Osteocyte (in vitro differentiated cells): ENCODE measurements at regions not wholly inside any gene's neighbourhood (a gene's known extent, or its start where the extent isn't known, plus 50 kb on each side); places are given as distances from the start of the nearest gene placed in this dataset.
"Not testable (repeated sequence)": the region's sequence is repeated elsewhere in the genome, so short reads cannot be mapped to it uniquely, and the experiment has no call there.

Experiments
- DNase-seq: peaks from one replicate; pipeline ENCODE4 v3.0.0; 2021; ENCODE audit warnings: mixed read lengths; ENCODE audit not compliant: unreplicated experiment; ENCODE audit errors: extremely low spot score
- H3K27ac Mint-ChIP-seq: one replicate; pipeline ENCODE4 v1.8.0; 2021; ENCODE audit warnings: mild to moderate bottlenecking, mixed read lengths; ENCODE audit not compliant: unreplicated experiment
- H3K27me3 Mint-ChIP-seq: one replicate; pipeline ENCODE4 v1.8.0; 2021; ENCODE audit warnings: mixed read lengths; ENCODE audit not compliant: unreplicated experiment
- H3K36me3 Mint-ChIP-seq: one replicate; pipeline ENCODE4 v1.8.0; 2021; ENCODE audit warnings: mixed read lengths; ENCODE audit not compliant: unreplicated experiment
- H3K4me1 Mint-ChIP-seq: one replicate; pipeline ENCODE4 v1.8.0; 2021; ENCODE audit warnings: mixed read lengths; ENCODE audit not compliant: unreplicated experiment
- H3K4me3 Mint-ChIP-seq: one replicate; pipeline ENCODE4 v1.8.0; 2021; ENCODE audit warnings: mild to moderate bottlenecking, moderate library complexity, mixed read lengths; ENCODE audit not compliant: unreplicated experiment
- H3K9me3 Mint-ChIP-seq: one replicate; pipeline ENCODE4 v1.8.0; 2021; ENCODE audit warnings: mixed read lengths; ENCODE audit not compliant: unreplicated experiment
- TF ChIP-seq, protein P1 (sequence below): fragments of 200-600 bp; sonication (generic); IDR thresholded peaks from 2 replicates; pipeline ENCODE4 v1.5.0; 2021; ENCODE audit warnings: antibody characterized with exemption, mild to moderate bottlenecking, moderate library complexity

DNA sequence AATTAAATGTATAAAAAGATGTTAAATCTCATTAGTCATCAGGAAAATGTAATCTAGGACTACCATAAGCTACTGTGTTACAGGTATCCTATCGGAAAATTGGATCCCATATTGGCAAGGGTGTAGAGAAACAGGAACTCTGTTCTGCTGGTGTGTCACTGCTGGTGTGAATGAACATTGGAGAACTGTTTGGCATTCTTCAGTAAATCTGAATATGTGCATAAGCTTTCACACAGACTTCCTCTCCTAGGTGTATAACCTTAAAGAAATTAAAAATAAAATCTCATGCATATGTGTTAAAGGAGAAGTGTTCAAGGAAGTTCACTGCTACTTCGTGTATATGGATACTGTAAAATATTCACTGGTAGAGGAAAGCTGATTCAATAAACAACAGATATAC lies 484.6 kb upstream of the TLE4 start:
- no peaks in the 10 kb centered on the region for H3K27me3 Mint-ChIP-seq
- no peak overlapping the region for H3K27ac Mint-ChIP-seq
- no peak overlapping the region for H3K4me3 Mint-ChIP-seq
- H3K9me3 Mint-ChIP-seq = peaks cover 17% of the 10 kb centered on the region
- H3K4me1 Mint-ChIP-seq = peaks cover 7% of the 10 kb centered on the region
- no peak for DNase-seq
- H3K36me3 Mint-ChIP-seq = peaks cover 3% of the 10 kb centered on the region
- TF ChIP-seq, protein P1, sequence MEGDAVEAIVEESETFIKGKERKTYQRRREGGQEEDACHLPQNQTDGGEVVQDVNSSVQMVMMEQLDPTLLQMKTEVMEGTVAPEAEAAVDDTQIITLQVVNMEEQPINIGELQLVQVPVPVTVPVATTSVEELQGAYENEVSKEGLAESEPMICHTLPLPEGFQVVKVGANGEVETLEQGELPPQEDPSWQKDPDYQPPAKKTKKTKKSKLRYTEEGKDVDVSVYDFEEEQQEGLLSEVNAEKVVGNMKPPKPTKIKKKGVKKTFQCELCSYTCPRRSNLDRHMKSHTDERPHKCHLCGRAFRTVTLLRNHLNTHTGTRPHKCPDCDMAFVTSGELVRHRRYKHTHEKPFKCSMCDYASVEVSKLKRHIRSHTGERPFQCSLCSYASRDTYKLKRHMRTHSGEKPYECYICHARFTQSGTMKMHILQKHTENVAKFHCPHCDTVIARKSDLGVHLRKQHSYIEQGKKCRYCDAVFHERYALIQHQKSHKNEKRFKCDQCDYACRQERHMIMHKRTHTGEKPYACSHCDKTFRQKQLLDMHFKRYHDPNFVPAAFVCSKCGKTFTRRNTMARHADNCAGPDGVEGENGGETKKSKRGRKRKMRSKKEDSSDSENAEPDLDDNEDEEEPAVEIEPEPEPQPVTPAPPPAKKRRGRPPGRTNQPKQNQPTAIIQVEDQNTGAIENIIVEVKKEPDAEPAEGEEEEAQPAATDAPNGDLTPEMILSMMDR = no peak

DNA sequence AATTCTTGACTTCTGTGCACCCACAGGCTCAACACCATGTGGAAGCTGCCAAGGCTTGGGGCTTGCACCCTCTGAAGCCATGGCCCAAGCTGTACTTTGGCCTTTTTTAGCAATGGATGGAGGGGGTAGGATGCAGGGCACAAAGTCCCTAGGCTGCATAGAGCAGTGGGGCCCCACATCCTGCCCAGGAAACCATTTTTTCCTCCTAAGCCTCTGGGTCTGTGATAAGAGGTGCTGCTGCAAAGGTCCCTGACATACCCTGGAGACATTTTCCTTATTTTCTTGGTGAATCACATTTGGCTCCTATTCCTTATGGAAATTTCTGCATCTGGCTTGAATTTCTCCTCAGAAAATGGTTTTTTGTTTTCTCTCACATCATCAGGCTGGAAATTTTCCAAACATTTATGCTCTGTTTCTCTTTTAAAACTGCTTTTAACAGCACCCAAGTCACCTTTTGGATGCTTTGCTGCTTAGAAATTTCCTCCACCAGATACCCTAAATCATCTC lies 482.7 kb upstream of the TLE4 start:
- Mint-ChIP-seq H3K36me3 (peaks cover 3% of the 10 kb centered on the region), H3K4me1 (peaks cover 7% of the 10 kb centered on the region), H3K4me3 (no peak overlapping the region), H3K27me3 (no peaks in the 10 kb centered on the region), H3K9me3 (peaks cover 17% of the 10 kb centered on the region), H3K27ac (no peak overlapping the region)
- no peak for DNase-seq
- TF ChIP-seq, protein P1 = no peak

DNA sequence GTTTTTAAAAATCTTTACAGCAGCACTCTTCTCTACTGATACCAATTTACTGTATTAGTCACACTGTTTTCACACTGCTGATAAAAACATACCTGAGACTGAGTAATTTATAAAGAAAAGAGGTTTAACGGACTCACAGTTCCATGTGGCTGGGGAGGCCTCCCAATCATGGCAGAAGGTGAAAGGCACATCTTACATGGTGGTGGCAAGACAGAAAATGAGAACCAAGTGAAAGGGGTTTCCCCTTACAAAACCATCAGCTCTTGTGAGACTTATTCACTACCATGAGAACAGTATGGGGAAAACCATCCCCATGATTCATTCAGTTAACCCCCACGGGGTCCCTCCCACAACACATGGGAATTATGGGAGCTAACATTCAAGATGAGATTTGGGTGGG lies 481.9 kb upstream of the TLE4 start:
- H3K4me3 Mint-ChIP-seq, H3K27me3 Mint-ChIP-seq: not testable (repeated sequence)
- peak overlapping the region; percentile 1 for H3K27ac Mint-ChIP-seq

DNA sequence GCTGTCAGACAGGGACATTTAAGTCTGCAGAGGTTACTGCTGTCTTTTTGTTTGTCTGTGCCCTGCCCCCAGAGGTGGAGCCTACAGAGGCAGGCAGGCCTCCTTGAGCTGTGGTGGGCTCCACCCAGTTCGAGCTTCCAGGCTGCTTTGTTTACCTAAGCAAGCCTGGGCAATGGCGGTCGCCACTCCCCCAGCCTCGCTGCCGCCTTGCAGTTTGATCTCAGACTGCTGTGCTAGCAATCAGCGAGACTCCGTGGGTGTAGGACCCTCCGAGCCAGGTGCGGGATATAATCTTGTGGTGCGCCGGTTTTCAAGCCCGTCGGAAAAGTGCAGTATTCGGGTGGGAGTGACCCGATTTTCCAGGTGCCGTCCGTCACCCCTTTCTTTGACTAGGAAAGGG lies 468.5 kb upstream of the TLE4 start:
- H3K4me3 Mint-ChIP-seq, H3K27ac Mint-ChIP-seq, H3K9me3 Mint-ChIP-seq, DNase-seq, H3K27me3 Mint-ChIP-seq, H3K36me3 Mint-ChIP-seq: not testable (repeated sequence)
- peaks cover 14% of the 10 kb centered on the region for H3K4me1 Mint-ChIP-seq

More for the DNA sequence above, 481.9 kb upstream of the TLE4 start:
- peaks cover 17% of the 10 kb centered on the region for H3K9me3 Mint-ChIP-seq
- H3K36me3 Mint-ChIP-seq, DNase-seq, H3K4me1 Mint-ChIP-seq: not testable (repeated sequence)

DNA sequence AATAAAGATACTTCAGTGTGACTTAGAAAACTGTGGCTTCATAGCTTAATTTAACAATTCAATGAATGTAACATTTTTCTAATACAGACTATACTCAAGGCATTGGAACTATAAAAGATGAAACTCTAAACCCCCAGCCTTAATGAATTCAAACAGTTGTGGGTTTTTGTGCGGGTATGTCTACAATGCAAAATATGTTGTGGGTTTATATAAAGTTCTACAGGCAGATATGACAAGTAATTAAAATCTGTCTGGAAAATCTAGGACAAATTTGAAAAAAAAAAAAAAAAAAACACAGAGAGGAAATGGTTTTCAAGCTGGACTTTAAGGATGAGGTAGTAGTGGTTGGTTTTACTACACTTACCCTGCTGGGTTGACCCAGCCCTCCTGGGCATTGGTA lies 467.5 kb upstream of the TLE4 start:
- no peak overlapping the region for H3K4me3 Mint-ChIP-seq
- peak overlapping the region; percentile 36 for H3K27ac Mint-ChIP-seq
- no peak for DNase-seq

DNA sequence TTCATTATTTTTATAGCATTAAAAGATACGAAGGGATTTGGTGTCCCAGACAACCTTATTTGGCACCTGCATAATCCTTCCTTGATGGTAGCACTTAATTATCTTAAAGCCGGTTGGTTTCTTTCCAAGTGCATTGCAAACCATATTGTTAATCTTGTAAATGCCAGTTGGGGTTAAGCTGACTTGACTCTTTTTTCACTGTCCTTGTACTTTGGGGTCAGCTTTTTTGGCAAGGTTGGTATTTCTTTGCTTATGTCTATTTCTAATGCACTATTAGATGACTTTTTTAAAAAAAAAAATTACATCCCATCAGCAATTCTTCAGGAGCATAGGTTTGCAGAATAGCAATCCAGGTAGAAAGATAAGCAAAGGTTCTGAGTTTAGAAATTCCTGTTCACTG lies 466.8 kb upstream of the TLE4 start:
- TF ChIP-seq, protein P1 = no peak
- Mint-ChIP-seq H3K36me3 (no peaks in the 10 kb centered on the region), H3K4me3 (no peak overlapping the region), H3K9me3 (peaks cover 13% of the 10 kb centered on the region), H3K4me1 (peaks cover 14% of the 10 kb centered on the region), H3K27me3 (no peaks in the 10 kb centered on the region), H3K27ac (no peak overlapping the region)
- no peak for DNase-seq

More for the DNA sequence above, 467.5 kb upstream of the TLE4 start:
- peaks cover 6% of the 10 kb centered on the region for H3K9me3 Mint-ChIP-seq
- no peaks in the 10 kb centered on the region for H3K27me3 Mint-ChIP-seq
- H3K4me1 Mint-ChIP-seq = peaks cover 14% of the 10 kb centered on the region
- TF ChIP-seq, protein P1 = no peak
- H3K36me3 Mint-ChIP-seq = no peaks in the 10 kb centered on the region
